ENCODE measurements at regions not wholly inside any gene's neighbourhood (a gene's known extent, or its start where the extent isn't known, plus 50 kb on each side); places are given as distances from the start of the nearest gene placed in this dataset.

DNA sequence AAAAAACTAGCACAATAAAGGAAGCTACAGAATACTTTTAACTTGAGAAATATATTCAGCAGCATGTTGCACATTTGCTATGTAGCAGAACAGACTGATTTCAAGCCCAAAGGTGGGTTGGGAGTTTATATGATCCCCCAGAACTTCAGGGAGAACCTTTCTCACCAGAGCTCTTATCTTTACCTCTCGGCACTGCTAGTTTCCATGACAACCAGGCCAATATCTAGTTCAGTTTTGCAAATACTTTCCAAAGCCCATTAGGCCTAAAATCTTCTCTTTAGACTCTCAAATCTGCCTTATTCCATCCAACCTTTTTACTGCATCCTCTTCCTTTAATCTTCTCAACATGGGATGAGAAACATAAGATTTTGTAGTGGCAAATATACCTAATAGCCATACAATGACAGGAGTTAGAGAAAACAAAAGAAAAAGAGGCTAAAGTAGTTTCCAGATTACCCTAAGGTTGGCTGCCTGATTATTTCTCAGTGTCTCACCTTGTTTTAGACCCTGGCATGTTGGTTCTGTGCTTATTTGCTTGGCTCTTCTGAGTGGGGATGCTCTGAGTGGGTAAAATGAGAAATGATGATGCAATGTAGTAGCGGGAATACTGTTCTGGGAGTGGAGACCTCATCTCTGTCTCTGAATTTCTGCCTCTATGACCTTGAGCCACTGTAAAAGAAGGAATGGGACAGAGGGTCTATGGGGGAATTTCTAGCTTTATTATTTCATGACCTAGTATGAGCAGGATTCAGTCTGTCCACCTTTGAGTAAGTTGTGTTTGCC lies 427.6 kb upstream of the STXBP6 start:
- no peak for TF ChIP-seq POLR2AphosphoS5 (IDR thresholded peaks at IDR 0.05; ENCODE audit: low read depth, low read length)
- TF ChIP-seq, protein P1, sequence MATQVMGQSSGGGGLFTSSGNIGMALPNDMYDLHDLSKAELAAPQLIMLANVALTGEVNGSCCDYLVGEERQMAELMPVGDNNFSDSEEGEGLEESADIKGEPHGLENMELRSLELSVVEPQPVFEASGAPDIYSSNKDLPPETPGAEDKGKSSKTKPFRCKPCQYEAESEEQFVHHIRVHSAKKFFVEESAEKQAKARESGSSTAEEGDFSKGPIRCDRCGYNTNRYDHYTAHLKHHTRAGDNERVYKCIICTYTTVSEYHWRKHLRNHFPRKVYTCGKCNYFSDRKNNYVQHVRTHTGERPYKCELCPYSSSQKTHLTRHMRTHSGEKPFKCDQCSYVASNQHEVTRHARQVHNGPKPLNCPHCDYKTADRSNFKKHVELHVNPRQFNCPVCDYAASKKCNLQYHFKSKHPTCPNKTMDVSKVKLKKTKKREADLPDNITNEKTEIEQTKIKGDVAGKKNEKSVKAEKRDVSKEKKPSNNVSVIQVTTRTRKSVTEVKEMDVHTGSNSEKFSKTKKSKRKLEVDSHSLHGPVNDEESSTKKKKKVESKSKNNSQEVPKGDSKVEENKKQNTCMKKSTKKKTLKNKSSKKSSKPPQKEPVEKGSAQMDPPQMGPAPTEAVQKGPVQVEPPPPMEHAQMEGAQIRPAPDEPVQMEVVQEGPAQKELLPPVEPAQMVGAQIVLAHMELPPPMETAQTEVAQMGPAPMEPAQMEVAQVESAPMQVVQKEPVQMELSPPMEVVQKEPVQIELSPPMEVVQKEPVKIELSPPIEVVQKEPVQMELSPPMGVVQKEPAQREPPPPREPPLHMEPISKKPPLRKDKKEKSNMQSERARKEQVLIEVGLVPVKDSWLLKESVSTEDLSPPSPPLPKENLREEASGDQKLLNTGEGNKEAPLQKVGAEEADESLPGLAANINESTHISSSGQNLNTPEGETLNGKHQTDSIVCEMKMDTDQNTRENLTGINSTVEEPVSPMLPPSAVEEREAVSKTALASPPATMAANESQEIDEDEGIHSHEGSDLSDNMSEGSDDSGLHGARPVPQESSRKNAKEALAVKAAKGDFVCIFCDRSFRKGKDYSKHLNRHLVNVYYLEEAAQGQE (IDR thresholded peaks at IDR 0.05; ENCODE audit: insufficient read depth in 1 of 2, low read depth in 2 of 2, low read length in 2 of 2) = no peak
